ENCODE measurements at regions not wholly inside any gene's neighbourhood (a gene's known extent, or its start where the extent isn't known, plus 50 kb on each side); places are given as distances from the start of the nearest gene placed in this dataset.
"Not testable (repeated sequence)": the region's sequence is repeated elsewhere in the genome, so short reads cannot be mapped to it uniquely, and the experiment has no call there.

DNA sequence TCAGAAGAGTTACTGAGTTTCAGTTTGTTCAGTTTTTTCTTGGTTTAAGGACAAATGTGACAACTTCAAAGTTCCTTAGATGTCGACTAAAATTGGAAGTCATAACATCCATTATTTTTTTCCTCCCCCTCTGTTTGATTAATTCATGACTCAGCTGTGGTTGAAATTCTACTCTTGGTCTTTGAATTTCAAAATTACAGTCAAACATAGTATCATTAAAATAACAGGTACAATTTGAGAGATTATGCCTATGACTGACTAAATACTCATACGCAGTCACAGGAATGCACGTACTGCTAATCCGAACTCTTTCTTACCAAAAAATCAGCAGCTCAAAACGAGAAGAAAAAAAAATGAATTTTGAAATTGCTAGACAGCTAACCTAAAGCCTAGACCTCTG is 1434.8 kb downstream of the RAPGEF2 start:
- H3K36me3 ChIP-seq (ENCODE audit: insufficient read depth, low read length), result no peaks in the 10 kb centered on the region
- DNase-seq (ENCODE audit: low read depth, low spot score), result no peak
- no peak for TF ChIP-seq FOXP2 (optimal IDR thresholded peaks at IDR 0.05; ENCODE audit: control extremely low read depth, extremely low read length, insufficient read depth)
- no peak for TF ChIP-seq POLR2AphosphoS5 (IDR thresholded peaks at IDR 0.05; ENCODE audit: borderline replicate concordance, low read depth, low read length)
- no peak for TF ChIP-seq EZH2 (IDR thresholded peaks at IDR 0.05)
- no peaks in the 10 kb centered on the region for H3K9me3 ChIP-seq (ENCODE audit: low read depth, low read length)
- no peak overlapping the region for H3K4me3 ChIP-seq
- H3K27ac ChIP-seq, result no peak overlapping the region
- H3K9ac ChIP-seq (ENCODE audit: insufficient read length), result no peak overlapping the region

DNA sequence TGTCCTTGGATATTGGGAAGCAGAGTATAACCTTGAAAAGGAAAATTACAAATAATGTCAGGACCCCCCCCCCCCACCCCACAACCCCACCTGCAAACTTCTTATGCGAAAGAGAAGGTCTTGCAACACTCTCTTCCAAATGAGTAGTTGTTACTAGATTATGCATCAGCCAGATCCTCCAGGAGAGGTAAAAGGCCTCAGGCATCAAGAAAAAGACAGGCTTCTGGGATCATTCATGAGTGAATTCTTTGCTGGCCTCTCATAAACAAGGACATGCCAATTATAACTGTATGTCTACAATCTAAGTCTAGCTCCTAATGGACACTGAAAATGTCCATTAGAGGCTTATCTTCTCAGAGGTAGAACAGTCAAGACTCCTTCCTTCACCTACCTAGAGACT is 1443.3 kb downstream of the RAPGEF2 start:
- H3K9ac ChIP-seq (ENCODE audit: insufficient read length), result no peak overlapping the region
- H3K4me3 ChIP-seq, result no peak overlapping the region
- H3K9me3 ChIP-seq (ENCODE audit: low read depth, low read length), result no peaks in the 10 kb centered on the region
- H3K36me3 ChIP-seq (ENCODE audit: insufficient read depth, low read length), result no peaks in the 10 kb centered on the region
- no peak overlapping the region for H3K27ac ChIP-seq
- TF ChIP-seq POLR2AphosphoS5 (IDR thresholded peaks at IDR 0.05; ENCODE audit: borderline replicate concordance, low read depth, low read length) (no peak), FOXP2 (optimal IDR thresholded peaks at IDR 0.05; ENCODE audit: control extremely low read depth, extremely low read length, insufficient read depth) (no peak), EZH2 (IDR thresholded peaks at IDR 0.05) (no peak)
- DNase-seq (ENCODE audit: low read depth, low spot score), result no peak

DNA sequence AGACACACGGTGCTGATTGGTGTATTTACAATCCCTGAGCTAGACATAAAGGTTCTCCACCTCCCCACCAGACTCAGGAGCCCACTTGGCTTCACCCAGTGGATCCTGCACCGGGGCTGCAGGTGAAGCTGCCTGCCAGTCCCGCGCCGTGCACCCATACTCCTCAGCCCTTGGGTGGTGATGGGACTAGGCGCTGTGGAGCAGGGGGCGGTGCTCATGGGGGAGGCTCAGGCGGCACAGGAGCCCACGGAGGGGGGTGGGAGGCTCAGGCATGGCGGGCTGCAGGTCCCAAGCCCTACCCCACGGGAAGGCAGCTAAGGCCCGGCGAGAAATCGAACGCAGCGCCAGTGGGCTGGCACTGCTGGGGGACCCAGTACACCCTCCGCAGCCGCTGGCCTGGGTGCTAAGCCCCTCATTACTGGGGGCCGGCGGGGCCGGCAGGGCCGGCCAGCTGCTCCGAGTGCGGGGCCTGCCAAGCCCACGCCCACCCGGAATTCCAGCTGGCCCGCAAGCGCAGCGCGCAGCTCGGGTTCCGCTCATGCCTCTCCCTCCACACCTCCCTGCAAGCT is 1447.2 kb downstream of the RAPGEF2 start:
- not testable (repeated sequence) for H3K9ac ChIP-seq (ENCODE audit: insufficient read length); DNase-seq (ENCODE audit: low read depth, low spot score); H3K36me3 ChIP-seq (ENCODE audit: insufficient read depth, low read length); H3K4me3 ChIP-seq; H3K27ac ChIP-seq; H3K9me3 ChIP-seq (ENCODE audit: low read depth, low read length)

DNA sequence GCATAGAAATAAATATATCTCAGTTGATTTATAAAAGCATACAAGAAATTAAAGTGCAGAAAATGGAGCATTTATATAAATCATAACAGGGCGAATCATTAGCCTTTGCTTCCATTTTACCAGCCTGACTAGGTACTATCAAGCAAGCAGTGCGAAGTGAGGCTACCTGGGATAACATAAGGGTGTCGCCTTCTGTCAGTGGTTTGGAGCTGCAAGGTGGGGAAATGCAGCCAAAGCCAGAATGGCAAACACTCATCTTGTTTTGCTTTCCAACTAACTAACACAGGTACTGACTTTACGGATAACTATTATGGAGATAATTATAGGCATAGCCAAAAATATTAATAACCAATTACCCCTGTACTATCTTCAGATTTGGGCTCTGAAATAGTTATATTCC is 1459.8 kb downstream of the RAPGEF2 start:
- H3K4me3 ChIP-seq, result no peak overlapping the region
- H3K36me3 ChIP-seq (ENCODE audit: insufficient read depth, low read length), result no peaks in the 10 kb centered on the region
- no peak overlapping the region for H3K9ac ChIP-seq (ENCODE audit: insufficient read length)
- no peak overlapping the region for H3K27ac ChIP-seq
- no peak for DNase-seq (ENCODE audit: low read depth, low spot score)
- H3K9me3 ChIP-seq (ENCODE audit: low read depth, low read length), result no peaks in the 10 kb centered on the region
- TF ChIP-seq POLR2AphosphoS5 (IDR thresholded peaks at IDR 0.05; ENCODE audit: borderline replicate concordance, low read depth, low read length) (no peak), FOXP2 (optimal IDR thresholded peaks at IDR 0.05; ENCODE audit: control extremely low read depth, extremely low read length, insufficient read depth) (no peak), EZH2 (IDR thresholded peaks at IDR 0.05) (no peak)

DNA sequence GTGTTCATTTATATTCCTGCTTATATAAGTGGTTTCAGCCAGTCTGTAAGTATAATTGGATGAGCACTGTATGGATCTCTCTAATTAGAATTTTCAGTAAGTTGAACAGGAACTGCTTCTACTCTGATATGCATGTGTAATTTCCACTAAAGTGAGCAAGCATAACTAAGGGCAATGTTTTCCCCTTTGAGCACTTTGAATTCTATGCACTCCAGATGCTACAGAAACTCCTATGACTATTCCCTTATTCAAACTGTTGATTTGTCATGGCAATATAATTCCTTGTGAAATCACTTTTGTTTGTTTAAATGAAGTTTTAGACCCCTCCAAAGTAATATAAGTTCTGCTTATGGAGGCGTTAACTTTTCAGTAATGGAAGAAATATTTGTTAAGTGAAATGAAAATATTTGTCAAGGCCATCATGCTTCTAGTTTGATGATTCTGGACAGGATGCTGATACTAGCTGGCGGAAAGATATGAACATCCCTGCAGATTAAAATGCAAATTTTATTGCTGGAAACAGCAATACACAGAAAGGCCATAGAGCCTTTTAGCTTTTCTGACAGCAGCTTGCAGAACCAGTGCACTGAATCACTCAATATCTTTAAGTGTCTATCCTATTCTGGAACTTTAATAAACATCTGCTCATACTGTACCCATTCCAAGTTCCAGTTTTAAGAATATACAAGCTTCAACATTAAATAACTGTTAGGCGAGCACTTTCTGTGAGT is 1460.8 kb downstream of the RAPGEF2 start:
- Histone ChIP-seq H3K27ac (no peak overlapping the region), H3K4me3 (0 out of 2 replicates have a peak overlapping the region, but pooled peaks have one; percentile 10), H3K9me3 (ENCODE audit: low read depth, low read length) (no peaks in the 10 kb centered on the region), H3K9ac (ENCODE audit: insufficient read length) (no peak overlapping the region), H3K36me3 (ENCODE audit: insufficient read depth, low read length) (no peaks in the 10 kb centered on the region)
- no peak for TF ChIP-seq EZH2 (IDR thresholded peaks at IDR 0.05)
- no peak for TF ChIP-seq FOXP2 (optimal IDR thresholded peaks at IDR 0.05; ENCODE audit: control extremely low read depth, extremely low read length, insufficient read depth)
- TF ChIP-seq POLR2AphosphoS5 (IDR thresholded peaks at IDR 0.05; ENCODE audit: borderline replicate concordance, low read depth, low read length), result no peak
- peak; percentile 18 for DNase-seq (ENCODE audit: low read depth, low spot score)

DNA sequence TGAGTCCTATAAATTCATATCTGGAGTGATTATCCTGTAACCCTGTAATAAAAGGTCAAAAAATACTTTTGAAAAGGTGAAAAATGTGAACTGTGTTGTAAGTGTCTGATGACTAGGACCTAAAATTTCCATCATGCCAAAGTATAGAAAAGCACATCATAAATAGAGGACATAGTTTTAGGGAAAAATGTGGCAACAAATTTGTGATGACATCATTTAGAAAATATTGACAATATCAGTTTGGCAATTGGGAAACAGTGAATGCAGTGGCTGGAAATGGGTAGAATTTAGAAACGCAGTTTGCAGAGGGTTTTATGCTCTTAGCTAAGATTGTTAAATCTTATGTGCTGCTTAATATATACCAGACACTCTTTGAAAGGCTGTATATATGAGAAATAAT is 1464.8 kb downstream of the RAPGEF2 start:
- Histone ChIP-seq H3K36me3 (ENCODE audit: insufficient read depth, low read length) (no peaks in the 10 kb centered on the region), H3K4me3 (no peak overlapping the region), H3K27ac (no peak overlapping the region), H3K9me3 (ENCODE audit: low read depth, low read length) (no peaks in the 10 kb centered on the region), H3K9ac (ENCODE audit: insufficient read length) (no peak overlapping the region)
- no peak for DNase-seq (ENCODE audit: low read depth, low spot score)
- no peak for TF ChIP-seq POLR2AphosphoS5 (IDR thresholded peaks at IDR 0.05; ENCODE audit: borderline replicate concordance, low read depth, low read length)
- TF ChIP-seq FOXP2 (optimal IDR thresholded peaks at IDR 0.05; ENCODE audit: control extremely low read depth, extremely low read length, insufficient read depth), result no peak
- no peak for TF ChIP-seq EZH2 (IDR thresholded peaks at IDR 0.05)

DNA sequence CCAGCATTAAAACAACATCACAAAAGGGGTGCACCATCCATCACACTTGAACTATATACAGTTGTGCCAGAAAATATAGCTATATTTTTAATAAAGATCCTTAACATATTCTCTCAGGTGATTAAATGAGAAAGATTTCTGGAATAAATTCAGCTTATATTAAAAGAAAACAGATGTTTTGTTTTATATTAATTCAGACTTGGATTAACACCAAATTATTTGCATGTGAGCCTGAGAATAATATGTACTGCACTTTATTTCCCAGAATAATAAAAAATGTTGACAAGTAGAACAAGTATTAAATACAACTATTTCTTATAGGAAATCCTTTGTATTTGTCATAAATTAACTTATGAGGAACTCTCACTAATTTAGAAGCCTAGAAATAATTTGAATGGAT is 1467.4 kb downstream of the RAPGEF2 start:
- no peak overlapping the region for H3K4me3 ChIP-seq
- no peaks in the 10 kb centered on the region for H3K36me3 ChIP-seq (ENCODE audit: insufficient read depth, low read length)
- H3K27ac ChIP-seq, result no peak overlapping the region
- DNase-seq (ENCODE audit: low read depth, low spot score), result no peak
- TF ChIP-seq POLR2AphosphoS5 (IDR thresholded peaks at IDR 0.05; ENCODE audit: borderline replicate concordance, low read depth, low read length) (no peak), FOXP2 (optimal IDR thresholded peaks at IDR 0.05; ENCODE audit: control extremely low read depth, extremely low read length, insufficient read depth) (no peak), EZH2 (IDR thresholded peaks at IDR 0.05) (no peak)
- H3K9ac ChIP-seq (ENCODE audit: insufficient read length), result no peak overlapping the region
- no peaks in the 10 kb centered on the region for H3K9me3 ChIP-seq (ENCODE audit: low read depth, low read length)

DNA sequence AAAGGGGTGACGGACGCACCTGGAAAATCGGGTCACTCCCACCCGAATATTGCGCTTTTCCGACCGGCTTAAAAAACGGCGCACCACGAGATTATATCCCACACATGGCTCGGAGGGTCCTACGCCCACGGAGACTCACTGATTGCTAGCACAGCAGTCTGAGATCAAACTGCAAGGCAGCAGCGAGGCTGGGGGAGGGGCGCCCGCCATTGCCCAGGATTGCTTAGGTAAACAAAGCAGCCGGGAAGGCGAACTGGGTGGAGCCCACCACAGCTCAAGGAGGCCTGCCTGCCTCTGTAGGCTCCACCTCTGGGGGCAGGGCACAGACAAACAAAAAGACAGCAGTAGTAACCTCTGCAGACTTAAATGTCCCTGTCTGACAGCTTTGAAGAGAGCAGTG is 1471.4 kb downstream of the RAPGEF2 start:
- H3K27ac ChIP-seq; H3K9ac ChIP-seq (ENCODE audit: insufficient read length); H3K4me3 ChIP-seq; DNase-seq (ENCODE audit: low read depth, low spot score); H3K36me3 ChIP-seq (ENCODE audit: insufficient read depth, low read length); H3K9me3 ChIP-seq (ENCODE audit: low read depth, low read length): not testable (repeated sequence)

DNA sequence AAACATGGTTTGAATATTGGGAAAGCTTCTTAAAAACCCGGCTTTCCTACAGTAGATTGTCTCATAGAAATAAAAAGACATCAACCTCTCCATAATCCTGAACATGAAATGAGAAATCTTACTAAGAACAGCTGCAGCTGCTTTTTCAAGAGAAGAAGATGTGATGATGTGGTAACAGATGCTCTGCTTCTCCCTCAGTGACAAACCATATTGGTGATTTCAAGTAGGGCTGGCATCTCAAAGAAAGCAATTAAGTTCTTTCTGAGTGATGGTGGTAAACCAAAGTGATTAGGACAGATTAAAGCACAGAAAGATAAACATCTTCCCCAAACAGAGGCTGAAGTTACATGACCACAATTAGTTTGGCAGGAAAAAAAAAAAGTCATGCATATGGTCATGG is 1477.7 kb downstream of the RAPGEF2 start:
- H3K36me3 ChIP-seq (ENCODE audit: insufficient read depth, low read length), result no peaks in the 10 kb centered on the region
- no peak overlapping the region for H3K27ac ChIP-seq
- no peak for DNase-seq (ENCODE audit: low read depth, low spot score)
- no peak overlapping the region for H3K4me3 ChIP-seq
- TF ChIP-seq POLR2AphosphoS5 (IDR thresholded peaks at IDR 0.05; ENCODE audit: borderline replicate concordance, low read depth, low read length) (no peak), EZH2 (IDR thresholded peaks at IDR 0.05) (no peak), FOXP2 (optimal IDR thresholded peaks at IDR 0.05; ENCODE audit: control extremely low read depth, extremely low read length, insufficient read depth) (no peak)
- H3K9ac ChIP-seq (ENCODE audit: insufficient read length), result no peak overlapping the region
- no peaks in the 10 kb centered on the region for H3K9me3 ChIP-seq (ENCODE audit: low read depth, low read length)
